GM19025 (cell line): ENCODE measurements at regions not wholly inside any gene's neighbourhood (a gene's known extent, or its start where the extent isn't known, plus 50 kb on each side); places are given as distances from the start of the nearest gene placed in this dataset.
"Not testable (repeated sequence)": the region's sequence is repeated elsewhere in the genome, so short reads cannot be mapped to it uniquely, and the experiment has no call there.

ENCODE experiments used
- ATAC-seq: cut with Tn5 transposase; IDR thresholded peaks from one replicate; pipeline ENCODE4 v1.9.1; 2021; ENCODE audit warnings: mild to moderate bottlenecking, low read depth, moderate library complexity; ENCODE audit not compliant: unreplicated experiment

GRCh38 chr4:134754301-134755019, 552.9 kb upstream of the PABPC4L start:
- ATAC-seq: no peak

- no peak for ATAC-seq
Observed at GRCh38 chr4:134753390-134753789, 551.8 kb upstream of the PABPC4L start.

GRCh38 chr4:134747108-134747805, 545.7 kb upstream of the PABPC4L start:
- ATAC-seq: no peak

GRCh38 chr4:134740290-134740689, 538.7 kb upstream of the PABPC4L start:
- no peak for ATAC-seq

- no peak for ATAC-seq
Observed at GRCh38 chr4:134735901-134736300, 534.3 kb upstream of the PABPC4L start.

- ATAC-seq: no peak
Observed at GRCh38 chr4:134727696-134728095, 526.1 kb upstream of the PABPC4L start.

- ATAC-seq: no peak
Observed at GRCh38 chr4:134722306-134722705, 520.7 kb upstream of the PABPC4L start.

- ATAC-seq: no peak
Observed at GRCh38 chr4:134720030-134720429, 518.4 kb upstream of the PABPC4L start.

- ATAC-seq: no peak
Observed at GRCh38 chr4:134708616-134709015, 507.0 kb upstream of the PABPC4L start.

- ATAC-seq: no peak
Observed at GRCh38 chr4:134708026-134708425, 506.4 kb upstream of the PABPC4L start.

- ATAC-seq: no peak
Observed at GRCh38 chr4:134702374-134702773, 500.8 kb upstream of the PABPC4L start.

- no peak for ATAC-seq
Observed at GRCh38 chr4:134700251-134700650, 498.7 kb upstream of the PABPC4L start.

GRCh38 chr4:134698831-134699230, 497.2 kb upstream of the PABPC4L start:
- not testable (repeated sequence) for ATAC-seq

- ATAC-seq: no peak
Observed at GRCh38 chr4:134695433-134695832, 493.8 kb upstream of the PABPC4L start.

GRCh38 chr4:134691915-134692314, 490.3 kb upstream of the PABPC4L start:
- ATAC-seq: no peak

GRCh38 chr4:134687646-134688628, 486.3 kb upstream of the PABPC4L start:
- no peak for ATAC-seq

GRCh38 chr4:134677209-134677814, 475.7 kb upstream of the PABPC4L start:
- ATAC-seq: no peak

GRCh38 chr4:134668237-134668636, 466.6 kb upstream of the PABPC4L start:
- ATAC-seq: no peak

- ATAC-seq: no peak
Observed at GRCh38 chr4:134666640-134667039, 465.1 kb upstream of the PABPC4L start.

- no peak for ATAC-seq
Observed at GRCh38 chr4:134665429-134665828, 463.8 kb upstream of the PABPC4L start.
